ENCODE measurements at regions not wholly inside any gene's neighbourhood (a gene's known extent, or its start where the extent isn't known, plus 50 kb on each side); places are given as distances from the start of the nearest gene placed in this dataset.

DNA sequence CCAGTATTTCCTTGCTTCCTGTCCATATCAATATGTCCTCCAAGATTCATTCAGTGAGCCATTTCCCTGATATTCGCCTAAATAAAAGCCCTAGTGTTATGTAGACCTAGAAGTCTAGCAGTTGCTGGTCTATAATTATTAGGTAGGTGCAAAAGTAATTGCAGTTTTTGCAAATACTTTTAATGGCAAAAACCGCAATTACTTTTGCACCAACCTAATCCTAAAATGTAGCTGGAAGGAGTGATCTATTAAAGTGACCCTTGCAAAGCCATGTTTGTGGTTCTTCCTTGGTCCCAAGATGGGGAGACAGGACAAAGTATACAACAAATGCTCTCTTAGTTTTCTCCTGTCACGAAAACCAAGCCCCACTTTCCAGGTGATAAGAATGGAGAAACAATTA, 193.0 kb downstream of the IDS start:
- H2AFZ ChIP-seq, result no peak overlapping the region

DNA sequence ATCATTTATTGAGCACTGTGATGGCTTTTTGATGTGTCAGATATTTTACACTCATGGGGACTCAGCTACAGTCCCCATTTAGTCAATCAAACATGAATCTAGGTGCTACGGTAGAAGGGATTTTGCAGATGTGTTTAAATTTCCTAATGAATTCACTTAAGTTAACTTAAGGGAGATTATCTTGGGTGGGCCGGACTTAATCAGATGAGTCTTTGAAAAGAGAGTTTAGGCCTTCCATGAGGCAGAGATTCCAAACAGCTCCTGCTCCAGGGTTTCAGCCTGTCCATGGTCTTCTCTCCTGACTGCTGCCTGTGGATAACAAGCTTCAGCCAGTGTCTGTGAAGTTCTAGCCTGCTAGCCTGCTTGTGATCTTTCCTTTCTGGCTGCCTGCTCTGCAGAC, 202.4 kb downstream of the IDS start:
- Histone ChIP-seq H3K9ac (no peak overlapping the region), H2AFZ (no peak overlapping the region), H3K9me3 (ENCODE audit: control insufficient read depth, low read length) (no peaks in the 10 kb centered on the region), H3K79me2 (no peaks in the 10 kb centered on the region), H3K36me3 (ENCODE audit: control insufficient read depth, insufficient read depth, low read length) (no peaks in the 10 kb centered on the region), H3K4me1 (no peaks in the 10 kb centered on the region), H3K4me3 (ENCODE audit: low read depth, low read length) (no peak overlapping the region), H3K27me3 (ENCODE audit: control insufficient read depth, insufficient read depth, low read length) (no peaks in the 10 kb centered on the region), H3K27ac (no peak overlapping the region), H3K4me2 (ENCODE audit: low read length) (no peak overlapping the region)
- TF ChIP-seq, protein P1, sequence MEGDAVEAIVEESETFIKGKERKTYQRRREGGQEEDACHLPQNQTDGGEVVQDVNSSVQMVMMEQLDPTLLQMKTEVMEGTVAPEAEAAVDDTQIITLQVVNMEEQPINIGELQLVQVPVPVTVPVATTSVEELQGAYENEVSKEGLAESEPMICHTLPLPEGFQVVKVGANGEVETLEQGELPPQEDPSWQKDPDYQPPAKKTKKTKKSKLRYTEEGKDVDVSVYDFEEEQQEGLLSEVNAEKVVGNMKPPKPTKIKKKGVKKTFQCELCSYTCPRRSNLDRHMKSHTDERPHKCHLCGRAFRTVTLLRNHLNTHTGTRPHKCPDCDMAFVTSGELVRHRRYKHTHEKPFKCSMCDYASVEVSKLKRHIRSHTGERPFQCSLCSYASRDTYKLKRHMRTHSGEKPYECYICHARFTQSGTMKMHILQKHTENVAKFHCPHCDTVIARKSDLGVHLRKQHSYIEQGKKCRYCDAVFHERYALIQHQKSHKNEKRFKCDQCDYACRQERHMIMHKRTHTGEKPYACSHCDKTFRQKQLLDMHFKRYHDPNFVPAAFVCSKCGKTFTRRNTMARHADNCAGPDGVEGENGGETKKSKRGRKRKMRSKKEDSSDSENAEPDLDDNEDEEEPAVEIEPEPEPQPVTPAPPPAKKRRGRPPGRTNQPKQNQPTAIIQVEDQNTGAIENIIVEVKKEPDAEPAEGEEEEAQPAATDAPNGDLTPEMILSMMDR (IDR thresholded peaks at IDR 0.05), result no peak

More for the DNA sequence above, 193.0 kb downstream of the IDS start:
- Histone ChIP-seq H3K4me1 (no peaks in the 10 kb centered on the region), H3K27me3 (ENCODE audit: control insufficient read depth, insufficient read depth, low read length) (no peaks in the 10 kb centered on the region), H3K9me3 (ENCODE audit: control insufficient read depth, low read length) (no peaks in the 10 kb centered on the region), H3K27ac (no peak overlapping the region), H3K4me3 (ENCODE audit: low read depth, low read length) (no peak overlapping the region), H3K36me3 (ENCODE audit: control insufficient read depth, insufficient read depth, low read length) (no peaks in the 10 kb centered on the region), H3K9ac (no peak overlapping the region), H3K4me2 (ENCODE audit: low read length) (no peak overlapping the region), H3K79me2 (no peaks in the 10 kb centered on the region)
- TF ChIP-seq, protein P1 (IDR thresholded peaks at IDR 0.05), result no peak

DNA sequence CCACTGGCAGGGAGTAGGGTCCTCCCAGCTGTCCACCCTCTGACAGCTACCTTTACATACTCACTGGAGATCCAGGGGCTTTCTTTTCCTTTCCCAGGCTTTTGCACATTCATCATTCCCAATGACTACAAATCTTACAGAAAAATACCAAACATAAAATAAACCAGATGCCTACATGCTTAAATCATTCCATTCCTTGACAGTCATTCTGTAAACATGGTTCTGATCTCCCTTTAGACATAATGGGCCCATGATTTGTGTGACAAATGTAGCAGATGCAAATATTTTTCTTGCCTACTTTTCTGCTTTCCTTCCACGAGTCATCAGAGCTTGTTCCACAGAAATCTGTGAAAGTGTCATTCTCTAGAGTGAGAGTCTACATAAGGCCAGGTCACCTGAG, 207.0 kb downstream of the IDS start:
- H3K4me3 ChIP-seq (ENCODE audit: low read depth, low read length), result no peak overlapping the region
- no peak overlapping the region for H3K9ac ChIP-seq
- TF ChIP-seq, protein P1 (IDR thresholded peaks at IDR 0.05), result no peak
- no peak overlapping the region for H3K4me2 ChIP-seq (ENCODE audit: low read length)
- no peaks in the 10 kb centered on the region for H3K36me3 ChIP-seq (ENCODE audit: control insufficient read depth, insufficient read depth, low read length)
- no peaks in the 10 kb centered on the region for H3K27me3 ChIP-seq (ENCODE audit: control insufficient read depth, insufficient read depth, low read length)
- no peak overlapping the region for H2AFZ ChIP-seq
- no peaks in the 10 kb centered on the region for H3K4me1 ChIP-seq
- H3K9me3 ChIP-seq (ENCODE audit: control insufficient read depth, low read length), result no peaks in the 10 kb centered on the region
- no peak overlapping the region for H3K27ac ChIP-seq
- no peaks in the 10 kb centered on the region for H3K79me2 ChIP-seq

DNA sequence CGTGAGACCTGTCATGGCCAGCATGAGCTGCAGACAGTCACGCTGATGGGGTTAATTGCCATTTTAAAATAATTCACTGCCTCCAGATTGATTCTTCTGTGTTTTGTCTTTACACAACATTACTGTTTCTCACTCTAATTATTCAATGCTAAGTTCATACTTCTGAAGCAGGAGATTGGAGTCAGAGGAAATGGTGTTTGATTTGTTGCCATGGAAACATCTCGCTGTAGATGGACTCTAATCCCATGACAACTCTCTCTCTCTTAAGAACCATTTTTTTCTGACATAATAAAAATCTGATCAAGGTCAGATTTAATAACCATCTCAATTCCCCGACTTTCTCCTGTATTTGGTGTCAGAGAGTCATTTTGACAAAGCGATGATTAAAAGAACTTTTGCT, 209.0 kb downstream of the IDS start:
- no peaks in the 10 kb centered on the region for H3K36me3 ChIP-seq (ENCODE audit: control insufficient read depth, insufficient read depth, low read length)
- H3K9me3 ChIP-seq (ENCODE audit: control insufficient read depth, low read length), result no peaks in the 10 kb centered on the region
- TF ChIP-seq, protein P1 (IDR thresholded peaks at IDR 0.05), result no peak
- H3K27me3 ChIP-seq (ENCODE audit: control insufficient read depth, insufficient read depth, low read length), result no peaks in the 10 kb centered on the region
- H3K4me3 ChIP-seq (ENCODE audit: low read depth, low read length), result no peak overlapping the region
- no peak overlapping the region for H2AFZ ChIP-seq
- no peak overlapping the region for H3K9ac ChIP-seq
- no peak overlapping the region for H3K4me2 ChIP-seq (ENCODE audit: low read length)
- H3K27ac ChIP-seq, result no peak overlapping the region
- H3K79me2 ChIP-seq, result no peaks in the 10 kb centered on the region
- H3K4me1 ChIP-seq, result no peaks in the 10 kb centered on the region

DNA sequence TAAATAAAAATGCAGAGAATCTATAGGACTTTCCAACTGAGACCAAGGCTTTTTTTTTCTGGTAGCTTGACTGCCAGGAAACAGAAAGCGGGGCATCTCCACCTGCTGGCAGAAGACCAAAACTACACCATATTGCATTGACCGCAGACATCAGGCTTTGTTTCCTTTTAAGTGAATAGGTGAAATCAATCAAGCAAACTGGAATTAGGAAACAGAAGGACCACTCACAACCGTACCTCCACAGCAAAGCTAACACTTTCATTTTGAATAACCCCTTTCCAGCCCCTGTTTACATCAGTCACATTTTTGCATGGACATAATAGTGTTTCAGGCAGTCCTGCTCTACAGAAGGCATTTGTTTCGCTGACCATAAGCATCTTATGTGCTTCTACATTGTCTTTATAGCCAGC, 218.2 kb downstream of the IDS start:
- H2AFZ ChIP-seq, result no peak overlapping the region
- no peaks in the 10 kb centered on the region for H3K36me3 ChIP-seq (ENCODE audit: control insufficient read depth, insufficient read depth, low read length)
- TF ChIP-seq, protein P1 (IDR thresholded peaks at IDR 0.05), result peak; percentile 50
- no peaks in the 10 kb centered on the region for H3K79me2 ChIP-seq
- H3K27me3 ChIP-seq (ENCODE audit: control insufficient read depth, insufficient read depth, low read length), result no peaks in the 10 kb centered on the region
- H3K4me1 ChIP-seq, result no peaks in the 10 kb centered on the region
- H3K27ac ChIP-seq, result no peak overlapping the region
- no peak overlapping the region for H3K4me3 ChIP-seq (ENCODE audit: low read depth, low read length)
- H3K9me3 ChIP-seq (ENCODE audit: control insufficient read depth, low read length), result no peaks in the 10 kb centered on the region
- no peak overlapping the region for H3K4me2 ChIP-seq (ENCODE audit: low read length)
- no peak overlapping the region for H3K9ac ChIP-seq

Measured in parathyroid adenoma (tissue), 2 donors.